ENCODE measurements at regions not wholly inside any gene's neighbourhood (a gene's known extent, or its start where the extent isn't known, plus 50 kb on each side); places are given as distances from the start of the nearest gene placed in this dataset.

DNA sequence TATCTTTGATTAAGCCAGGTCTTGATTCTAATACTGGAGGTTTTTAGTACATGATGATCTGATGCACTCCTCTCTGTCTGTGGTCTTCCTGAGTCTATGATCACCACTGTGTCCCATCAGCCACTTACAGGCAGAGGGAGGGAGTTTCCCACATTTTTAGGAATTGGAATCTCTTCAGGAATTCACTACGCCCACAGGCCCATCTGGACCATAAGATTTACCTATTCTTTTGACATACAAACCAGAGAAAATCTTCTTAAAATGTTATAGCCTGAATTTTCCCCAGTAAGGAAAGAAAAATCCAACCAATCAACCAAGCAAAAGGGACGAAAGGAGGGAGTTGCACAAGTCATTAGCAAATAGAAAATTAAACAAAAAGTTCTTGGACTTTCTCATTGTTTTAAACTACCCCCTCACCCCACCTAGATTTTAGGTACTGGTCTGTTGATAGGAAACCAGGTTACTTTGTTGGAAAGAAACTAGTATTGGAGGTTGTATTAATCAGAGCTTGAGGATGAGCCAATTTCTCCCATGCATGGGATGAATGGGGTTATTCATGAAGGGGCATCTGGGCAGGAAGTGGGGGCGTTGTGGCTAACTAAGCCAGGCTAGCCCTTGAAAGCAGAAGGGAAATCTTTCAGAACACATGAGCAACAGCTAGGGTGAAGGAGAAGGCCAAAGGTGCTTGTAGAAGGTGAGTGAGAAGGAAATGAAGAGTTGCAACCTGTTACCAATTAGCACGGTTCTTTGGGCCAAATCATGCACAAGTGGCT lies 328.2 kb upstream of the MEX3C start:
- TF ChIP-seq EZH2 (IDR thresholded peaks at IDR 0.05) (no peak), FOXP2 (optimal IDR thresholded peaks at IDR 0.05; ENCODE audit: control extremely low read depth, extremely low read length, insufficient read depth) (no peak), POLR2AphosphoS5 (IDR thresholded peaks at IDR 0.05; ENCODE audit: borderline replicate concordance, low read depth, low read length) (no peak)
